ENCODE measurements at regions not wholly inside any gene's neighbourhood (a gene's known extent, or its start where the extent isn't known, plus 50 kb on each side); places are given as distances from the start of the nearest gene placed in this dataset.
A peak's percentile ranks its signal among the peaks of the same experiment; 100 is the strongest.

GRCh38 chr3:55242921-55243320, 244.2 kb downstream of the WNT5A start:
- no peak for DNase-seq (ENCODE audit: low read depth)

- no peak for DNase-seq (ENCODE audit: low read depth)
Measured at GRCh38 chr3:55241098-55241497, 246.0 kb downstream of the WNT5A start.

DNA sequence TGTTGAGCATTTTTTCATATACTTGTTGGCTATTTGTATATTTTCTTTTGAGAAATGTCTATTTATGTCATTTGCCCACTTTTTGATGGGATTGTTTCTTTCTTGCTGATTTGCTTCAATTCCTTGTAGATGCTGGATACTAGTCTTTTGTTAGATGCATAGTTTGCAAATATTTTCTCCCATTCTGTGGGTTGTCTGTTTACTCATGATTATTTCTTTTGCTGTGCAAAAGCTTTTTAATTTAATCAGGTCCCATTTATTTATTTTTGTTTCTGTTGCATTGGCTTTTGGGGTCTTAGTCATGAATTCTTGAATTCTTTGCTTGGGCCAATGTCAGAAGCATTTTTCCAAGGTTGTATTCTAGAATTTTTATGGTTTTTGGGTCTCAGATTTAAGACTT, 251.7 kb downstream of the WNT5A start:
- peak; percentile 89 for DNase-seq (ENCODE audit: low read depth)

DNA sequence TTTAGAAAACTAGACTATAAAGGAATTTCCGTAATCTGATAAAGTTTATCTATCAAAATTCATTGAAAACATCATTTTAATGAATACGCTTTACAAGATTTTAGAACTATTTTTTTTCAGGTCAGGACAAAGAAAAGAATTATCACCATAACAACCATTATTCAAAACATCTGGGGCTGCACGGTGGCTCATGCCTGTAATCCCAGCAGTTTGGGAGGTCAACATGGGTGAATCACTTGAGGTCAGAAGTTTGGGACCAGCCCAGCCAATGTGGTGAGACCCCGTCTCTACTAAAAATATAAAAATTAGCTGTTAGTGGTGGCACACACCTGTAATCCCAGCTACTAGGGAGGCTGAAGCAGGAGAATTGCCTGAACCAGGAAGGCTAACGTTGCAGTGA, 260.4 kb downstream of the WNT5A start:
- peak; percentile 25 for DNase-seq (ENCODE audit: low read depth)

- DNase-seq (ENCODE audit: low read depth), result no peak
Measured at GRCh38 chr3:55218577-55218976, 268.5 kb downstream of the WNT5A start.

DNA sequence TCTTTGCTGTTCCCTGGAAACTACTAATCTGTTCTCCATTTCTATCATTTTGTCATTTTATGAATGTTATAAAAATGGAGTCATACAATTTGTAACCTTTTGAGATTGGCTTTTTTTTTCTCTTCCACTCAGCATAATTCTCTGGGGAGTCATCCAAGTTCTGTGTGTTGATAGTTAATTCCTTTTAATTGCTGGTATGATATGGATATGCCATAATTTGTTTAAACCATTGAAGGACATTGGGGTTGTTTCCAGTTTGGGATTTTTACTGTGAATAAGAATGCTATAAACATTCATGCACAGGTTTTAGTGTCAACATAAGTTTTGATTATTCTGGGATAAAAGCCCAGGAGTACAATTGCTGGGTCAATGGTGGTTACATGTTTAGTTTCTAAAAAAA, 279.4 kb downstream of the WNT5A start:
- no peak for DNase-seq (ENCODE audit: low read depth)

DNA sequence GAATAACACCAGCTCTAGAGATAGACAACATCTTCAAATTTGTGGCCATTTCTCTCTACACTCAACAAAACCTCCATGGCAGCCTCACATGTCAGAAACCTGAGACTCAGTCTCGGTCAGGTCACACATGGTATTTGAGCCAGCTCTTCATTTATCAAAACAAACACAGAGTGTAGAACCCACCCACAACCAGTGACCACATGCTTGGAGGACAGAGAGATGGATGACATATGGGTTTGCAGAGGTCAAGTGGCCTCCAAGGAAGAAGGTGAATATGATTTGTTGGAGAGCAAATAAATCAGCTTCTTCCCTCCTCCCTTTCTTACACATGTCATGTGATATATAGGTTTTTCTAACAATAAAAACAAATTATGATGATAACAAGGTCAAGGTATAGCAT, 278.1 kb upstream of the LRTM1 start:
- peak; percentile 7 for DNase-seq (ENCODE audit: low read depth)

DNA sequence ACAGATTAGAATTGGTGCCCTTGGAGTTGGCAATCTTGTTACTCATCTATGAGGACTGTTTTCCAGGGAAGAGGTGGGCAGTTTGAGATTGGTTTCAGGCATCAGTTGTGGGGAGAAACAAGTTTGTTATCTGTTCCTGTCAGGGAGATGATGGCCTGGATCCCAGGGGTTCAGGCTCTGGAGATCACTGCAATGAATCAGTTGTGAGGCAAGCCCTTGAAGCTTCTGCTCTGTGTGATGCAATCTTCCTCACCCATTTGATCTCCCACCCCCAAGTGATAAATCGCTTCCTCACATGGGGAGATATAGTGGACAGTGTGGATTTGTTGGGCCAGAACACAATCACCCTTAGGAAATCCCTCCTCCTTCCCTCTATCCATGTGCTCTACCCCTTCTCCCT, 276.6 kb upstream of the LRTM1 start:
- peak; percentile 27 for DNase-seq (ENCODE audit: low read depth)

- no peak for DNase-seq (ENCODE audit: low read depth)
Measured at GRCh38 chr3:55203546-55203945, 275.7 kb upstream of the LRTM1 start.

- DNase-seq (ENCODE audit: low read depth), result peak; percentile 82
Measured at GRCh38 chr3:55203006-55203405, 275.1 kb upstream of the LRTM1 start.

GRCh38 chr3:55202326-55202725, 274.5 kb upstream of the LRTM1 start:
- peak; percentile 89 for DNase-seq (ENCODE audit: low read depth)

DNA sequence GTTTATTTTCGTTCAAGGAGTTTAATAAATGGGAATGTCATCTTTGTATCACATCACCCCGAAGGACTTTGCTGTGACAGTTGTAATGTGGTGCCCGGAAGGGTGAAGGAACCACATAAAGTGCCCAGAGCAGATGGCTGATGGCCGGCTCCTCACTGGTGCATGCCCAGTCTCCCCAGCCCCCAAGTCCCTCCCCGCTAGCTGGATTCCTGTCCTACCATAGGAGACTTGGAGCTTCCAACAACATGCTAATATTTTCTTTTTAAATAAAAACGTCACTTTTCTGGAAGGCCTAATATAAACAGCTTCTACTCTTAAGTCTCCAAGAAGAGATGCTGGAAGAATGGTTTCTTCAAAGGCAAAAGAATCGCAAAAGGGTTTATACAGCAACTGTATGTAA, 273.9 kb upstream of the LRTM1 start:
- peak; percentile 37 for DNase-seq (ENCODE audit: low read depth)

GRCh38 chr3:55200906-55201305, 273.0 kb upstream of the LRTM1 start:
- DNase-seq (ENCODE audit: low read depth), result no peak

GRCh38 chr3:55198554-55198953, 270.7 kb upstream of the LRTM1 start:
- peak; percentile 98 for DNase-seq (ENCODE audit: low read depth)

- peak; percentile 66 for DNase-seq (ENCODE audit: low read depth)
Measured at GRCh38 chr3:55197021-55197420, 269.2 kb upstream of the LRTM1 start.

DNA sequence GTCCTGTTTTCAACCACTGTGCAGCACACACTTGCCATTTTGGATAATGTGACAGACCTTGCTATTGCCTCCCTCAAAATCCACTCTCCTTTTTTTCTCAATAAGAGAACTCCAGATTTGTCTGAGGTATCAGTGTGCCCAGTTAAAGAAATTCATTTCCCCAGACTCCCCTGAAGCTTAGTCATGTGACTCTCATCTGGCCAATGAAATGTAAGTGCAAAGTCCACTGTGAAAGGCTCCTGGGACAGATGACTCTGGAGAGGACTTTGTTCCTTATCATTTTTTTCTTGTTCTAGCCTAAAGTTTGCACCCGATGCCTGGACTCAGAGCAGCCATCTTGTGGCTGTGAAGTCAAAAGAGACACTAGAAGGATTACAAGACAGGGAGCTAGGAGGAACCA, 268.6 kb upstream of the LRTM1 start:
- no peak for DNase-seq (ENCODE audit: low read depth)

- no peak for DNase-seq (ENCODE audit: low read depth)
Measured at GRCh38 chr3:55194376-55194775, 266.5 kb upstream of the LRTM1 start.

GRCh38 chr3:55191911-55192775, 264.3 kb upstream of the LRTM1 start:
- peak; percentile 100 for DNase-seq (ENCODE audit: low read depth)

DNA sequence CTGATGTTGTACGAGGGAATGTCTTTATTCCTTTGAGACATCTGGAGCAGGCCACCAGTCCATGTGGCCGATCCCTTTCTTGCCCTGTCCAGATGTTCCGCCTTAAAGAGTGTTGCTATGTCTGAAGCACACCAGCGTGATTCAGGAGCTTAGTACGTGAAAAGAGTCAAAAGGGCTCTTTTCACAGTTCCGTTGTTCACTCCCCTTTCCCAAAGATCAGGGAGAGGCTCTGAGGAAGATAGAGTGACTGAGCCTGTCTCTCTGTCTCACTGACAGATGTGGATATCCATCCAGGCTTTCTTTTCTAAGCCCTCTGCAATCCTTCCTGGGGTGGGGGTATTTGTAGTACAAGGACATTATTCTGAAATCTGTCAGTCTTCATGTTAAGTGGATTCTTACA, 262.5 kb upstream of the LRTM1 start:
- DNase-seq (ENCODE audit: low read depth), result peak; percentile 95

DNA sequence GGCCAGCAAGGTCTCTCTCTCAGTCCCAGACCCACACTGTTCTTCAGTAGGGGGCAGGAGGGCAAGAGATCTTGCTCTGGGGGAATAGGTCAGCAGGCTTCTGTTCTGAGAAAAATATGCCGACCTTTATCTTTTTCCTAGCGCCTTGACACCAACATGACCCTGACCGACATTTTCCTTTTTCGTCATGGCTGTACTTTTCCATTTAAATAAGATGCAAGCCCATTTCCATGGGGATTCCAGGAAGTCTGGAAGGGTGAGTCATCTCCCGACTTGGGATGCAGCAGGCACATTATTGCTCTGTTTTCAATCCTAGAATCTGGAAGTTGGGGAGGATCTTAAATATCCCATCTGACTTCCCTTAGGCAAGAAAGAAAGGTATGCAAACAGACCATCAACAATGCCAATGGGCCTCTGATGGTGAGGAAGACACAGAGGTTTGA, 261.5 kb upstream of the LRTM1 start:
- DNase-seq (ENCODE audit: low read depth), result peak; percentile 100

- DNase-seq (ENCODE audit: low read depth), result peak; percentile 90
Measured at GRCh38 chr3:55185380-55185779, 257.5 kb upstream of the LRTM1 start.

DNA sequence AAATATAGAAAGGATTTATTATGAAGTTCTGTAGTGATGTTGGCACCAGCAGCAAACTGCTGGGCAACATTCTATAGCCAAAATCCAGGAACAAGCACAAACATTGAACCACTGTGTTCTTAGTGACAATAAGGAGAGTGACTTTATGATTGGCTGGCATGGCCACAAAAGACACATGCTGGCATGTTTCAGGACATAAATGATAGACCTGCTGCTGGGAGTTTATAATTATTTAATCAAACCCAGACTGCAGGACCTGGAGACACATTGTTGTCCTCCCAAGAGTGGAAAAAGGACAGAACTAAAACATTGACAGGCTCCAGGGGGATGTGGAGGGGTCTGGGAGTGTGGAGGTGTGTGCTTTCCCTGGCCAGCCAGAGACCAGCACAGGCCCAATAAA, 255.3 kb upstream of the LRTM1 start:
- DNase-seq (ENCODE audit: low read depth), result no peak

DNA sequence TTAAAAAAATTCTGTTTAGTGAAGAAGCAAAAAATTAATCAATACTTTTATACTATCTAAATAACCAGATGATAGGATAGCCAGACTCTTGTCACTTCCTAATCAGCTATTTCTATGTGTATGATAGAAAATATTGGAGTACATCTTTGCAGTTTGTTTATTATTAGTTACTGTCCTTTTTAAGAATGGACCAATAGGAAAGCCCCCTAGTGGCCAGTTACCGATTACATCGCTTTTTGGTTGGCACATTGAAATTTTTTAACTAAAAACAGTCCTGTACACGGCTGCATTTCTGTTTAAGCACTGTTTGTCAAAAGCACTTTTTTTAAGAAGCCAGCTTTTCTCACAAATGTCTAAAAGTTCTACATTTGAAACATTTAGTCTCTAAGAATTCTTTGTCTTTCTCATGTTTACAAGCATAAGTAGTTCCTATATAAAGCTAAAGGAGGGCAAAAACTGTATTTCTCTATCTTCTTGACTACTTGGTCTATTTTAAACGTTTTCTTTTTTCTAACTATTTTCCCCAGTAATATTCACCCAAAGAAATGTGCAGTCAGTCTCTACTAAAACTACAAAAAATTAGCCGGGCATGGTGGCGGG, 253.2 kb upstream of the LRTM1 start:
- DNase-seq (ENCODE audit: low read depth), result peak; percentile 64

DNA sequence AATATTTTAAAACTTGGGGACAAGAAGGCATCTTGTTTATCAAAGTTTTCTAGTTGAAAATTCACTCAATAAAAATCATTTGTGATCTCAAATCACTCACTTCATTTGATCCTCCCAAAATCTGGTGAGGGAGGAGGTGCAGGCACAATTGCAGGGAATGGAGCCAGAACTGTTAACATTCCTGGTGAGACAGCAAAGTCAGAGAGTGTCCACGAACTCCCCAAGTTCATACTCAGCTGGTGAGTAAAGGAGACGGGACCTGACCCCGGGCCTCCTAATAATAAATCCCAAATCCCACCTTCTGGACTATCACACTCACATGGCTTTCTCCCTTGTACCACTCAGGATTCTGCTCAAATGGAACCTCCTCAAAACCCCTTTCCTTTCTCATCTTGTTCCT, 252.3 kb upstream of the LRTM1 start:
- DNase-seq (ENCODE audit: low read depth), result peak; percentile 74
